KMS-11 (cell line): ENCODE measurements at regions not wholly inside any gene's neighbourhood (a gene's known extent, or its start where the extent isn't known, plus 50 kb on each side); places are given as distances from the start of the nearest gene placed in this dataset.

Experiments
- H2AFZ ChIP-seq: fragments of 200-600 bp; sonication (generic); 2 replicates; pipeline ENCODE4 v1.6.1; 2016; ENCODE audit warnings: antibody characterized with exemption, mixed run types, low read depth
- H3K27ac ChIP-seq: fragments of 200-600 bp; sonication (generic); 2 replicates; pipeline ENCODE4 v1.6.1; 2016; ENCODE audit warnings: mild to moderate bottlenecking, mixed run types
- H3K27me3 ChIP-seq: fragments of 200-600 bp; sonication (generic); 2 replicates; pipeline ENCODE4 v1.6.1; 2017; ENCODE audit warnings: mild to moderate bottlenecking, low read depth, mixed run types, moderate library complexity; ENCODE audit not compliant: insufficient read depth
- H3K36me3 ChIP-seq: fragments of 200-600 bp; sonication (generic); 2 replicates; pipeline ENCODE4 v1.6.1; 2017; ENCODE audit warnings: mild to moderate bottlenecking, mixed run types; ENCODE audit not compliant: insufficient read depth
- H3K4me1 ChIP-seq: fragments of 200-600 bp; sonication (generic); 2 replicates; pipeline ENCODE4 v1.6.1; 2016; ENCODE audit warnings: mild to moderate bottlenecking, low read depth, mixed run types; ENCODE audit not compliant: poor library complexity, severe bottlenecking
- H3K4me2 ChIP-seq: fragments of 200-600 bp; sonication (generic); 2 replicates; pipeline ENCODE4 v1.7.0; 2016; ENCODE audit warnings: mild to moderate bottlenecking, mixed run types
- H3K4me3 ChIP-seq: fragments of 200-600 bp; sonication (generic); IDR thresholded peaks from 2 replicates; pipeline ENCODE4 v1.6.1; 2017; ENCODE audit warnings: low read depth, low read length, mixed read lengths; ENCODE audit not compliant: insufficient read depth
- H3K79me2 ChIP-seq: fragments of 200-600 bp; sonication (generic); 2 replicates; pipeline ENCODE4 v1.6.1; 2016; ENCODE audit warnings: low read depth, mixed run types; ENCODE audit not compliant: insufficient read depth
- H3K9ac ChIP-seq: fragments of 200-600 bp; sonication (generic); 2 replicates; pipeline ENCODE4 v1.6.1; 2016; ENCODE audit warnings: mild to moderate bottlenecking, mixed run types
- H4K20me1 ChIP-seq: fragments of 200-600 bp; sonication (generic); 2 replicates; pipeline ENCODE4 v1.6.1; 2016; ENCODE audit warnings: mild to moderate bottlenecking, mixed run types; ENCODE audit not compliant: insufficient read depth
- CTCF ChIP-seq: fragments of 200-600 bp; sonication (generic); conservative IDR thresholded peaks from 2 replicates; pipeline ENCODE4 v1.6.1; 2017; ENCODE audit warnings: low read depth, mild to moderate bottlenecking, antibody characterized with exemption, low read length, moderate library complexity, mixed read lengths

- Histone ChIP-seq H4K20me1 (no peaks in the 10 kb centered on the region), H3K27ac (no peak overlapping the region), H3K4me2 (no peak overlapping the region), H3K4me3 (no peak overlapping the region), H3K27me3 (no peaks in the 10 kb centered on the region), H3K79me2 (no peaks in the 10 kb centered on the region), H3K9ac (no peak overlapping the region), H3K36me3 (no peaks in the 10 kb centered on the region), H3K4me1 (no peaks in the 10 kb centered on the region), H2AFZ (peak overlapping the region; percentile 12; the same call in 1 of the 2 replicates)
- no peak for TF ChIP-seq CTCF
These were observed 201.2 kb upstream of the GAS1 start for GRCh38 chr9:87148331-87149104.

- H2AFZ ChIP-seq = no peak overlapping the region
- H3K27me3 ChIP-seq = no peaks in the 10 kb centered on the region
- H3K79me2 ChIP-seq = no peaks in the 10 kb centered on the region
- H3K27ac ChIP-seq = no peak overlapping the region
- no peaks in the 10 kb centered on the region for H3K36me3 ChIP-seq
- H3K4me2 ChIP-seq = no peak overlapping the region
- no peaks in the 10 kb centered on the region for H3K4me1 ChIP-seq
- no peak for TF ChIP-seq CTCF
- no peaks in the 10 kb centered on the region for H4K20me1 ChIP-seq
- no peak overlapping the region for H3K9ac ChIP-seq
- H3K4me3 ChIP-seq = no peak overlapping the region
These were observed 202.5 kb upstream of the GAS1 start for GRCh38 chr9:87149799-87150198.

GRCh38 chr9:87152256-87152655, 204.9 kb upstream of the GAS1 start:
- no peak overlapping the region for H3K4me2 ChIP-seq
- H3K79me2 ChIP-seq = no peaks in the 10 kb centered on the region
- no peak for TF ChIP-seq CTCF
- no peaks in the 10 kb centered on the region for H3K27me3 ChIP-seq
- H3K4me3 ChIP-seq = no peak overlapping the region
- no peaks in the 10 kb centered on the region for H3K36me3 ChIP-seq
- H3K27ac ChIP-seq = no peak overlapping the region
- no peak overlapping the region for H3K9ac ChIP-seq
- H2AFZ ChIP-seq = no peak overlapping the region
- H4K20me1 ChIP-seq = no peaks in the 10 kb centered on the region
- no peaks in the 10 kb centered on the region for H3K4me1 ChIP-seq

- no peak for TF ChIP-seq CTCF
- Histone ChIP-seq H3K27me3 (no peaks in the 10 kb centered on the region), H3K27ac (no peak overlapping the region), H3K4me3 (no peak overlapping the region), H3K79me2 (no peaks in the 10 kb centered on the region), H3K36me3 (no peaks in the 10 kb centered on the region), H2AFZ (no peak overlapping the region), H4K20me1 (no peaks in the 10 kb centered on the region), H3K4me1 (no peaks in the 10 kb centered on the region), H3K9ac (no peak overlapping the region), H3K4me2 (no peak overlapping the region)
These were observed 208.9 kb upstream of the GAS1 start for GRCh38 chr9:87156247-87156646.
